K562 (cell line): ENCODE measurements at regions not wholly inside any gene's neighbourhood (a gene's known extent, or its start where the extent isn't known, plus 50 kb on each side); places are given as distances from the start of the nearest gene placed in this dataset.

Source experiments
- ESRRA ChIP-seq: fragments of 450-650 bp; IDR thresholded peaks from 2 replicates; pipeline ENCODE4 v1.6.1; 2014; ENCODE audit warnings: low read depth, mild to moderate bottlenecking, moderate library complexity, borderline replicate concordance
- HDAC6 ChIP-seq: IDR thresholded peaks from 2 replicates; pipeline ENCODE4 v1.6.1; 2012; ENCODE audit warnings: low read depth, mild to moderate bottlenecking, control low read depth, inconsistent platforms, low read length, moderate library complexity
- RFX5 ChIP-seq: IDR thresholded peaks from 2 replicates; pipeline ENCODE4 v1.6.1; 2011; ENCODE audit warnings: low read depth, mild to moderate bottlenecking, improper control_type of control experiment, low read length
- SIN3A ChIP-seq, 2 experiments: fragments of 150-350 bp in 1 of 2; IDR thresholded peaks; 2 replicates each; pipeline ENCODE4 v1.6.1; 2011 to 2016; ENCODE audit warnings: borderline replicate concordance in 2 of 2, low read depth in 2 of 2, low read length in 2 of 2, mild to moderate bottlenecking in 2 of 2, moderate library complexity in 2 of 2; ENCODE audit not compliant: control insufficient read depth in 1 of 2
- TAL1 ChIP-seq: fragments of 450-650 bp; IDR thresholded peaks from 2 replicates; pipeline ENCODE4 v1.6.1; 2016; ENCODE audit warnings: mild to moderate bottlenecking
- TF ChIP-seq, protein P1 (sequence below): IDR thresholded peaks from 2 replicates; pipeline ENCODE4 v1.6.1; 2011; ENCODE audit warnings: borderline replicate concordance, low read depth, mild to moderate bottlenecking, moderate library complexity, low read length; ENCODE audit not compliant: insufficient read depth, poor library complexity, severe bottlenecking

DNA sequence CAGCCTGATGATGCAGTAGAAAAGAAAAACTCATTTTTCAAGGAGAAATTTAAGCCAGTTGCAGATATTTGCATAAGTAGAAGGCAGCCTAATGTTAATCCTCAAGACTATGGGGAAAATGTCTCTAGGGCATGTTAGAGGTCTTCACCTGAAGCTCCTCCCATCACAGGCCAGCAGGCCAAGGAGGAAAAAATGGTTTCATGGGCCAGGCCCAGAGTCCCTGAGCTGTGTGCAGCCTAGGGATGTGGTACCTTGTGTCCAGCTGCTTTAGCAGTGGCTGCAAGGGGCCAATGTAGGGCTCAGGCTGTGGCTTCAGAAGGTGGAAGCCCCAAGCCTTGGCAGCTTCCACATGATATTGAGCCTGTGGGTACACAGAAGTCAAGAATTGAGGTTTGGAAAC, 1946.7 kb upstream of the FLRT2 start:
- TF ChIP-seq RFX5, result no peak
- no peak for TF ChIP-seq SIN3A (IDR thresholded peaks at IDR 0.05; ENCODE audit: borderline replicate concordance in 2 of 2, control insufficient read depth in 1 of 2, low read depth in 2 of 2, low read length in 2 of 2)
- no peak for TF ChIP-seq TAL1
- no peak for TF ChIP-seq HDAC6
- TF ChIP-seq ESRRA, result no peak
- TF ChIP-seq, protein P1, sequence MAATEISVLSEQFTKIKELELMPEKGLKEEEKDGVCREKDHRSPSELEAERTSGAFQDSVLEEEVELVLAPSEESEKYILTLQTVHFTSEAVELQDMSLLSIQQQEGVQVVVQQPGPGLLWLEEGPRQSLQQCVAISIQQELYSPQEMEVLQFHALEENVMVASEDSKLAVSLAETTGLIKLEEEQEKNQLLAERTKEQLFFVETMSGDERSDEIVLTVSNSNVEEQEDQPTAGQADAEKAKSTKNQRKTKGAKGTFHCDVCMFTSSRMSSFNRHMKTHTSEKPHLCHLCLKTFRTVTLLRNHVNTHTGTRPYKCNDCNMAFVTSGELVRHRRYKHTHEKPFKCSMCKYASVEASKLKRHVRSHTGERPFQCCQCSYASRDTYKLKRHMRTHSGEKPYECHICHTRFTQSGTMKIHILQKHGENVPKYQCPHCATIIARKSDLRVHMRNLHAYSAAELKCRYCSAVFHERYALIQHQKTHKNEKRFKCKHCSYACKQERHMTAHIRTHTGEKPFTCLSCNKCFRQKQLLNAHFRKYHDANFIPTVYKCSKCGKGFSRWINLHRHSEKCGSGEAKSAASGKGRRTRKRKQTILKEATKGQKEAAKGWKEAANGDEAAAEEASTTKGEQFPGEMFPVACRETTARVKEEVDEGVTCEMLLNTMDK, result no peak
